Left renal pelvis (tissue), 4 donors: ENCODE measurements at regions not wholly inside any gene's neighbourhood (a gene's known extent, or its start where the extent isn't known, plus 50 kb on each side); places are given as distances from the start of the nearest gene placed in this dataset.

ENCODE experiments used
- DNase-seq, 4 donors: peaks; one replicate each; pipeline ENCODE4 v3.0.0-alpha.2; 2013; ENCODE audit warnings: low read depth in 4 of 4, low spot score in 3 of 4

DNA sequence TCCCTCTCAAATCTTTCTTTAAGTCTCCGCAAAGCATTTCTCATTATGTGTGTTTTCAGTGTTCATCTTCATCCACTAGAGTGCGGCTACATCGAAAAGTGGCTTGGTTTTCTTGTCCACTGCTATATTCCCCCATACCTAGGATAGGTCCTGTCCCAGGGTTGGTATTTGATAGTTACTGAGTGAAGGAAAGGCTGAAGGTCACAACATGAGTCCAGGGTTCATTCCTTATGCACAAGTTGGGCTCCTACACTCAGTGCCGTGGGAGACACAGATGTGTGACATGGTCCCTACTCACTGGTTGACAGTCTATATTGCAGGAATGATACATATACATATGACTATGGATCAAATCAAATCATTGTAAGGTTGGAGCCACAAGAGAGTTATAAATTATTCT, 55.4 kb upstream of the RELL1 start:
- no peak for DNase-seq

DNA sequence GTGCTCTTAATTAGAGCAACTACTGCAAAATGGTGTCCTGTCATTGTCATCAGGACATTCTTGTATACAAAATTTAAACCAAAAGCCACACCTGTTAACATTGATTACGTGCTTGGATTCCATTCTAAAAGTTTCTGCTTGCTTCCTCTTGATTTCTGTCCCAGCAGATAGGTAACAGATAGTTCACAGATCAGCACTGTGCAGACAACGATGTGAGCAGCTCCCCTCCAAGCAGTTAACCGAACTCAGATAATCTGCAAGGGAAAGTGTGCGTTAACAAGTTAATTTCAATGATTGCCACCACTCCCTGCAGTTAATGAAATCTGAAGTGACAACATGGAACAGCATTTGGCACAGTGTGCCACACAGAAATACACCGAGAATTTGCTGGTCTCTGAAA, 54.4 kb upstream of the RELL1 start:
- no peak for DNase-seq

DNA sequence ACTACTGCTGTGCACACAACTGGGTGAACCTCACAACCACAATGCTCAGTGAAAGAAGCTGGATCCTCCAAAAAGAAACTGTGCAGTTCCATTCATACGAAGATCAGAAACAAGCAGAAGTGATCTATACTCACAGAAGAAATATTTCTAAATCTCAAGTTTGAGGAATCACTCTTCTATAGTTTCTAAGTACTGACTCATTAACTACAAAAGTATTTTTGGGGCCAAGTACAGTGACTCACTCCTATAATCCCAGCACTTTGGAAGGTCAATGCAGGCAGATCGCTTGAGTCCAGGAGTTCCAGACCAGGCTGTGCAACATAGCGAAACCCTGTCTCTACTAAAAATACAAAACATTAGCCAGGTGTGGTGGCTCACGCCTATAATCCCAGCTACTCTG, 51.3 kb upstream of the RELL1 start:
- DNase-seq: no peak
